ENCODE measurements at regions not wholly inside any gene's neighbourhood (a gene's known extent, or its start where the extent isn't known, plus 50 kb on each side); places are given as distances from the start of the nearest gene placed in this dataset.

DNA sequence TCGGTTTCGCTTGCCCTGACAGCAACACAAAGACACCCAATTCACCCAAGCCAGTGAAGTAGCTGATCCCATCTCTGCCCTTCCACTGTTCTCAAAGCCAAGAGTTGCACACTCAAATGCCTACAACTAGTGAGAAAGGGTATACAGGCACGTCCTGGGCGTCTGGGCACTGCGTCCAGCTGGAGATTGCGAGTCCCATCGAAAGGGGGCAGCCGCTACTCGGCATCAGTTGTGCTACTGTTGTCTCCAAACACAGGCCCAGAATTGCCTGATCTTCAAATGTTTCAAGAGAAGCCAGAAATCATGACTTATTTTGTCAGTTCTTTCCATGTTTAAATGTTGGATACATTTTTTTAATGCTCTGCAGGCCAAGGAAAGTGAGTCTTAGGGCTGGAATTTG lies 487.8 kb downstream of the BCOR start:
- H3K9me3 Mint-ChIP-seq, result no peaks in the 10 kb centered on the region
- CTCF ChIA-PET, result no interaction called here
- no peak overlapping the region for H3K27ac Mint-ChIP-seq
- H3K36me3 Mint-ChIP-seq, result no peaks in the 10 kb centered on the region
- no peak for DNase-seq
- H3K4me1 Mint-ChIP-seq, result peaks cover 17% of the 10 kb centered on the region
- H3K27me3 Mint-ChIP-seq, result peaks cover 16% of the 10 kb centered on the region
- no peak overlapping the region for H3K4me3 Mint-ChIP-seq

DNA sequence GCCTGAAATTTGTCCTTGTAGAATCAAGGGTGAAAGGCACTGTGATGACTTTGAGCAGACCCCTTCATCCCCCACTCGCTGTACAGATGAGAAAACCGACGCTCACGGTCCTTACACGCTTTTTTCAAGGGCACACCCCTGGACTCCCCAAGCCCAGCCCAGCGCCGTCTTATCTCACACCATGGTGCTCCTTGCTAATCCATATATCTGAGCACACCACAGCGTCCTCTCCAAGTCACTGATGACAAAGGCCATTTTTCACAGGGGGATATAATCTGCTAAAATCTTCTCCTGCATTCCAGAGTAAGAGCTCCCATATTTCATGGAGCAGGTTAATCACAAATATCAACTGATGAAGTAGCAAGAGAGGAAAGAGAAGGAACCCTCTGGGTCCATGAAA lies 486.3 kb downstream of the BCOR start:
- Mint-ChIP-seq H3K9me3 (no peaks in the 10 kb centered on the region), H3K27me3 (peaks cover 16% of the 10 kb centered on the region), H3K4me3 (no peak overlapping the region), H3K27ac (no peak overlapping the region), H3K36me3 (no peaks in the 10 kb centered on the region), H3K4me1 (peaks cover 18% of the 10 kb centered on the region)
- CTCF ChIA-PET, result no interaction called here
- DNase-seq, result no peak

DNA sequence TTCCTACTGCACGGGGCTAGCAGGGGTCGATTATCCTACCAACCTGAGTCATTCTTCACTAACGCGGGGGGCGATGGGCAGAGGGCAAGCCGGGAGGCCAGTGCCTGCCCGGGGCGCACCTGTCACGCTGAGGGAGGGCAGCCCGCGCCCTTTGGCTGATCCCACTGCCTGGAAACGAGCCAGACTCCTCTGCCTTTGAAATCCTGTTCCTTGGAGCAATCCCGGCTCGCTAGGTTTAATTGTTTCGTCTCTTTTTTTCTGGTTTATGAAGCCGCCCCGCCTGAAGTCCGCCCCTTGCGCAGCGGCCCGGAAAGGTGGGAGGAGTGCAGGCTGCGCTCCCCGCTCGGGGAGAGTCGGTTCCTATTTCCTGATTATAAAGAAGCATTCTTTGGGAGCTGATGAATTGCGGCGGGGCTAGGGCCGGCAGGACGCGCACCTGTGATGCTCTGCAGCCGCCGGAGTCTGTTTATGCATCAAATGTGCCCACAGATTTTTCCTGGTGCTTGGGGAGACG lies 484.2 kb downstream of the BCOR start:
- peaks cover 16% of the 10 kb centered on the region for H3K27me3 Mint-ChIP-seq

DNA sequence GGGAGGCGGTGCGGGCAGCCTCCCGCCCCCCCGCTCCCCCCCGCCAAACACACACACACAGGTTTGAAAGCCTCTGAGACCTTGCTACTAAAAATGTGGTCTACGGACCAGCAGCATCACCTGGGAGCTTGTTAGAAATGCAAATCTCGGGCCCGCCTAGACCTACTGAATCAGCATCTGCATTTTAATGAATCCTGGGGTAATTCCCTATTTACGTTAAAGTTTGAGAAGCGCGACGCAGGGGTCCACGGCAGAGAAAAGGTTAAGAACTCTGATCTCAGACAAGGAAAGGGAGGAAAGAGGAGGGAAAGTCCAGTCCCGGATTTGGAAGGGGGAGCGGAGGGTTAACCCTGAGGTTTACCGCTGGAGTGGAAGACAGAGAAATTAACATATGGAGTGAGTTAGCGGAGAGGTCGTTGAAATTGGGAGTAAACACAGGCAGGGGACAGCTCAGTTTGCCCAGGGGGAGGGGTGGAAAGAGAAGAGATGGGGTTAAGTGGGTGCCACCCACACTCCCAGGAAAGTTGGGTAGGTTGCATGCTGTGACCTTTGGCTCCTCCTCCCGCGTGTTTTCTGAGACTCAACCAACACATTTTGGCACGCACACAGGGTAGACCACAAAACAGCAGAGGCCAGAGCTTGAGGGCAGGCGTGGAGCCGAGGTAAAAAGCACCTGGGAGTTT lies 483.6 kb downstream of the BCOR start:
- Mint-ChIP-seq H3K4me3 (peak overlapping the region; percentile 73), H3K36me3 (no peaks in the 10 kb centered on the region), H3K4me1 (peaks cover 18% of the 10 kb centered on the region), H3K27ac (peak overlapping the region; percentile 64), H3K9me3 (no peaks in the 10 kb centered on the region), H3K27me3 (peaks cover 16% of the 10 kb centered on the region)
- CTCF ChIA-PET, result no interaction called here
- DNase-seq, result peak; percentile 35

More for the DNA sequence above, 484.2 kb downstream of the BCOR start:
- peaks cover 18% of the 10 kb centered on the region for H3K4me1 Mint-ChIP-seq
- DNase-seq, result peak; percentile 21
- no peak overlapping the region for H3K27ac Mint-ChIP-seq
- H3K36me3 Mint-ChIP-seq, result no peaks in the 10 kb centered on the region
- H3K9me3 Mint-ChIP-seq, result no peaks in the 10 kb centered on the region
- CTCF ChIA-PET, result no interaction called here
- H3K4me3 Mint-ChIP-seq, result peak overlapping the region; percentile 73

DNA sequence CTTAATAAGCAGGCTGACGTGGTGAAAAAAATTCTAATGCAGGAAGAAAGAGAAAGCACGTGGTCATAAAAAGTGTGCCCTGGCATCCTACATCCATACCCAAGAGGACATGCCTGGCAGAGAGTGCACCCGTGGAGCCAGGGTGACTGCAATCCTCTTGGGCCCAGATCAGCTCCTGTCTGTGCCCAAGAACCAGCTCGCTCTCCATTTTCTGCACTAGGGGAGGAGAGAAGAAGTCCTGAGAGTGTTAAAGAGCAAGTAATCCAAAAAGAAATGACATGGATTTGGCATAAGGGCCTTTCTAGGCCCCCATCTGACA lies 483.1 kb downstream of the BCOR start:
- Mint-ChIP-seq H3K27ac (no peak overlapping the region), H3K27me3 (peaks cover 16% of the 10 kb centered on the region), H3K9me3 (no peaks in the 10 kb centered on the region), H3K36me3 (no peaks in the 10 kb centered on the region), H3K4me3 (peak overlapping the region; percentile 73), H3K4me1 (peaks cover 18% of the 10 kb centered on the region)
- CTCF ChIA-PET, result no interaction called here
- no peak for DNase-seq

DNA sequence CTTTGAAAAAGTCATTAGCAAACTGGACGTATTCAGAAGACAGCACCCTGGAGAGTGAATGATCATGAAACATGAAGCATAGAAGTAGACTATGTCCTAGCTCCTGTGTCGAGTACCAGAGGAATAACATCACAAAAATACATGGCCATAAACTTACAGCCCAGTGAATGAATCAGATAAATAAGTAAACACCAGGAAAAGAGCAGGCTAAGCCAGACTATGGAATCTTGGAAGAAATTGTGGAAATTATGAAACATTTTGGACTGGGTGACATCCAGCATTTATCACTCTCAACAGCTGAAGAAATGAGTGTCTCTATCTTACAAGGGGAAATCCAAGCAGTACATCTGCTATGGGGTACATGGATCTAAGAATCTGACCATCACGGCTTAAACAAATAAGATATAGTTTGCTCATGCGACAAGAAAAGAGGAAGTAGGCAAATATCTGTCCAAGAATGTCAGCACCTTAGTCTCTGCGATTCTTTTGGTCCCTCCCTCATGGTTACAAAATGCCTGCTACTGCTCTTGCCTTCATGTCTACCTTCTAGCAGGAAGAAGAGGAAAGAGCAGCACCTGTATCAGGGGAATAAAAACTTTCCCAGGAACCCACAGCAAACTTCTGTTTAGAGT lies 481.5 kb downstream of the BCOR start:
- Mint-ChIP-seq H3K27me3 (peaks cover 18% of the 10 kb centered on the region), H3K36me3 (no peaks in the 10 kb centered on the region), H3K4me3 (no peak overlapping the region), H3K4me1 (peaks cover 18% of the 10 kb centered on the region), H3K27ac (no peak overlapping the region), H3K9me3 (no peaks in the 10 kb centered on the region)
- DNase-seq, result no peak
- CTCF ChIA-PET, result no interaction called here

DNA sequence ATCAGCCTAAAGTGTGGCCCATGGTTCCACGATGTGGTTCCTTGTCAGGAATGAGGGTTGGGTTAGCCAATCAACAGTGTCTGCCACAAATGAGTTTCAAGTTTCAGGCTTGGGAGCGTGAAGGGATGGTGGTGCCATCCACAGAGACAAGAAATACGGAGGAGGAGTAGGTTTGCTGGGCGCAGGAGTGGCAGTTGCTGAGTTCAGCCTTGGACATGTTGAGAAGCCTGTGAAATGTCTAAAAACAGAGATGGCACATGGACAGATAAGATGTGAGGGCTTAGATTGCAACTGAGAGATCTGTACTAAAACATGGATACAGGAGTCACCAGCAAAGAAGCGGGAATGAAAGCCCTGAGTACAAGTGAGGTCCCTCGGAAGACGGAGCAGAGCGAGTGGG lies 481.0 kb downstream of the BCOR start:
- Mint-ChIP-seq H3K4me1 (peaks cover 18% of the 10 kb centered on the region), H3K4me3 (no peak overlapping the region), H3K36me3 (no peaks in the 10 kb centered on the region), H3K9me3 (peaks cover 3% of the 10 kb centered on the region), H3K27ac (peak overlapping the region; percentile 4), H3K27me3 (peaks cover 18% of the 10 kb centered on the region)
- CTCF ChIA-PET, result no interaction called here
- no peak for DNase-seq

DNA sequence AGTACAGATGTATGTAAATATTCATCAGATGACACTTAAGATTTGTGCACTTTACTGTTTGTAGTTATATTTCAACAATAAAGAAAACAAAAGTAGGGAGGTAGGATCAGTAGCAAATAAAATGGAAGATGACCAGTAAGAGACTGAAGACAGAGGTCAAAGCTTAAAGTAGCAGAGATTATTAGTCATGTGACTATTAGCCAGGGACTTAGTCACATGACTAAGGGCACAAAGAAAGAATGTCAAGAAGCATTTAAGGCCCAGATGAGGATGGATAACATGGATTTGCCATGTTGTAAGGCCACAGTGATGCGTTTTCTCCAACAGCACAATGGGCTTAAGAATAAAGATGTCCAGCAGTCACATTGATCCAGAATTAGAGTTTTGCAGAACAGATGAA lies 479.6 kb downstream of the BCOR start:
- Mint-ChIP-seq H3K4me1 (peaks cover 16% of the 10 kb centered on the region), H3K9me3 (peaks cover 3% of the 10 kb centered on the region), H3K4me3 (no peak overlapping the region), H3K27me3 (peaks cover 14% of the 10 kb centered on the region), H3K27ac (no peak overlapping the region), H3K36me3 (no peaks in the 10 kb centered on the region)
- no peak for DNase-seq
- CTCF ChIA-PET, result no interaction called here

DNA sequence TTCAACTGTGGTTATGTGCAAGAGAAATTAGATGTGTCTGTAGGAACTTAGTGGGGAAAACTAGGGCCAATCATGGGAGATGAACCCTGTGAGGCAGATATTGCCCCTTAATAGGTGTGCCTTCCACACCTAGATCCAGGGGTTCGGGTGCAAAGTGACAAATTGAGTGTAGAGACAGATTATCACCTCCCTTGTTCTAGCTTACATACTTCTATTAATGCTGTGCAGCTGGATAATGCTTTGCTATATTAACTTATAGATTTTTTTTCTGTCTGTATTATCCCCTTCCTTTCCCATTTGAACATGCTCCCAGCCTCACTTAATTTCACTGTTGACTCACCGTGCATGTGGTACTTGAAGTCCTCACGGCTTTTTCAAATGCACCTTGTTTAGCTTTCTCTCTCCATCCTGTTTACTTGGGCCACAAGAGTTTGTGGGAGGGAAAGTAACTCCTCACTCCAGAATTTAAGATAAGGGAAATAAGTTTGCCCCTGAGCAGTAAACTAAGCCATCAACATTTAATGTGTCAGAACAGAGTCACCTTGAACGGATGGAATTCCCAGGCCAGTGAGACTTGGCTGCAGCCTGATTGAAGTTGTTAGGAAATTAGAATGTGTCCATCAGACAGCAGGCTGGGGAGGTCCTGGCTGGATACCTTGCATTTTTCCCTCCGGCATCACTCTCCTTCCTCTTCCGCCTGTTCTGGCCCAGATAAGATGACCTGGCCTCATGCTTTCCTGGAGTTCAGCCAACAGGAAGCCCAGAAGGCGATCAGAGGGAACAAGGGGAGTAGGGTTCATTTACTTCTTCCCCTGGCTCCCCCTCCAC lies 478.4 kb downstream of the BCOR start:
- H3K27me3 Mint-ChIP-seq, result peaks cover 3% of the 10 kb centered on the region
- CTCF ChIA-PET, result no interaction called here
- no peak overlapping the region for H3K27ac Mint-ChIP-seq
- H3K9me3 Mint-ChIP-seq, result peaks cover 3% of the 10 kb centered on the region
- no peak for DNase-seq
- no peak overlapping the region for H3K4me3 Mint-ChIP-seq
- H3K4me1 Mint-ChIP-seq, result peaks cover 6% of the 10 kb centered on the region
- no peaks in the 10 kb centered on the region for H3K36me3 Mint-ChIP-seq

DNA sequence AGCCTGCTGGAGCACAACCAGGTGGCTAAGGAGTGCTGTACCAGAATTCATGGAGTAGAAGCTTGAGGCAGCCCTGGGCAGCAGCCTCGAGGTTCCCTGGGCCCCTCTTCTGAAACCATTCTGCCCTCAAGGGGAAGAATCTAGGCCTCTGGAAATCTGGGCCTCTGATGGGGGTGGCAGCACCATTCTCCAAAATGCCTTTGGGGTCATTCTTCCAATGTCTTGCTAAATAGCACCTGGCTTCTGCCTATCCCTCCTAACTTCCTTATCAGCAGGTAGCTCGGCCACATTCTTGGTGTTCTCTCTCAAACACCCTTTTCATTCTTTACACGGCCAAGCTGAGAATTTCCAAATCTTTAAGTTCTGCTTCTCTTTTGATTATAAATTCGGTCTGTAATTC lies 473.6 kb downstream of the BCOR start:
- no peaks in the 10 kb centered on the region for H3K36me3 Mint-ChIP-seq
- H3K27me3 Mint-ChIP-seq, result peaks cover 3% of the 10 kb centered on the region
- H3K4me3 Mint-ChIP-seq, result no peak overlapping the region
- peaks cover 3% of the 10 kb centered on the region for H3K9me3 Mint-ChIP-seq
- CTCF ChIA-PET, result no interaction called here
- no peak for DNase-seq
- H3K4me1 Mint-ChIP-seq, result no peaks in the 10 kb centered on the region
- no peak overlapping the region for H3K27ac Mint-ChIP-seq

DNA sequence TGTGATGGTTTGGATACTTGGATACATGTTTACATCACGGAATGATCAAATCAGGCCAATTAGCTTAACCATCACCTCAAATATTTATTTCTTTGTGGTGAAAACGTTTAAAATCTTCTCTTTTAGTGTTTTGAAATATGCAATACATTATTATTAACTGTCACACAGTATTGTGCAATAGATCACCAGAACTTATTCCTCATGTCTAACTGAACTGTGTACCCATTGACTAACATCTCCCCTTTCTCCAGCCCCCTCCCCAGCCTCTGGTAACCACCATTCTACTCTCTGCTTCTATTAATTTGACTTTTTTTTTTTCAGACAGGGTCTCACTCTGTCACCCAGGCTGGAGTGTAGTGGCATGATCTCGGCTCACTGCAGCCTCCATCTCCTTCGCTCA lies 471.9 kb downstream of the BCOR start:
- Mint-ChIP-seq H3K9me3 (peaks cover 3% of the 10 kb centered on the region), H3K4me1 (no peaks in the 10 kb centered on the region), H3K27ac (no peak overlapping the region), H3K36me3 (no peaks in the 10 kb centered on the region), H3K27me3 (no peaks in the 10 kb centered on the region), H3K4me3 (no peak overlapping the region)
- CTCF ChIA-PET, result no interaction called here
- DNase-seq, result no peak

DNA sequence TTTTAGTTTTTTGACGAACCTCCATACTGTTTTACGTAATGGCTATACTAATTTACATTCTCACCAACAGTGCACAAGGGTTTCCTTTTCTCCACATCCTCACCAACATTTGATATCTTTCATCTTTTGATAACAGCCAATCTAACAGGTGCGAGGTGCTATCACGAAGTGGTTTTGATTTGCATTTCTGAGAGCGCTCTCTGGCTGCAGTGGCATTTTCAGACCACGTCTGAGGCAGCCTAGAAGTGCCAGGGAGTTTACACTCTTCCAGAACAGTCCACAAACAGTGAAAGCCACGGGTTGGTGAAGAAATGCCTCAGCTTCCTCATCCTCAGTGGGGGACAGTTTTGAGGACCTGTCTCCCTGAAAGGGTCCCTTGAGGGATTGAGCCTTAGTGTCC lies 471.0 kb downstream of the BCOR start:
- H3K4me1 Mint-ChIP-seq, result no peaks in the 10 kb centered on the region
- H3K27ac Mint-ChIP-seq, result no peak overlapping the region
- peaks cover under 1% of the 10 kb centered on the region for H3K9me3 Mint-ChIP-seq
- CTCF ChIA-PET, result no interaction called here
- H3K4me3 Mint-ChIP-seq, result no peak overlapping the region
- no peaks in the 10 kb centered on the region for H3K36me3 Mint-ChIP-seq
- DNase-seq, result no peak
- H3K27me3 Mint-ChIP-seq, result no peaks in the 10 kb centered on the region

DNA sequence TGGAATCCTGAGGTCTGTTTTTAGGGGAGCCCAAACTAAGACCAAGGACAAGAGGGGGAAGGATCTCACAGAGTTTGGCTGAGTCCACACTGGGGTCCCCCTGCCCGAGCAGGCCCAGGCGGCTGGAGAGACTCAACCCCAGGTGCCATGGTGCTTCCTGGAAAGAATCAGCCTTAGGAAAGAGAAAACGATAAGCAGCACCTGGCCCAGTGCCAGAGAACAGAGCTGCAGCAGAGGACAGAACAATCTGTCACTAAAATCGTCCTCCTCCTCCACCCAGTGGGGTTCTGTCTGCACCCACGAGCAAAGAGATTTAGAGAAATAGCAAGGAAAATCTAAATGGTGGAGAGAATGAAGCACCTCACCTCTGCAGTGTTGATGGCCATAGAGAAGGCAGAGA lies 470.5 kb downstream of the BCOR start:
- H3K9me3 Mint-ChIP-seq, result no peaks in the 10 kb centered on the region
- no peak overlapping the region for H3K4me3 Mint-ChIP-seq
- H3K27ac Mint-ChIP-seq, result no peak overlapping the region
- no peaks in the 10 kb centered on the region for H3K4me1 Mint-ChIP-seq
- DNase-seq, result no peak
- CTCF ChIA-PET, result no interaction called here
- no peaks in the 10 kb centered on the region for H3K27me3 Mint-ChIP-seq
- no peaks in the 10 kb centered on the region for H3K36me3 Mint-ChIP-seq

DNA sequence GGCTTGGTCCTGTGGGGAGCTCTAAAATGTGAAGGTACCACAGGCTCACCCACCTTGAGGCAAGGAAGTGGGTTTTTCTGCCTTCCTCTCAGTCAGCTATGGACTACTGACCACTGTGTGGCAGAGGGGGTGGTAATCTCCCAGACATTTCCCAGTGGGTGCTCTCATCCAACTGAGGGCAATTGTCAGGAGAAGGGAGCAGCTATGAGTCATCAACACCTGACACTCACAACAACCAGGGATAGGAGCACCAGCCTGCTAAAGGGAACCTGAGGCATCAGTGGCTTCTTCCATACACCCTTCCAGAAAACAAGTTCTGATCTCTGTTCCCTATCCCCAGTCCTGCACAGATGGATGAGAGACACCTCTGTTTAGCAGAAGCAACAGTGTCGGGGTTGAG lies 468.8 kb downstream of the BCOR start:
- Mint-ChIP-seq H3K27ac (no peak overlapping the region), H3K4me3 (no peak overlapping the region), H3K9me3 (no peaks in the 10 kb centered on the region), H3K36me3 (no peaks in the 10 kb centered on the region), H3K4me1 (no peaks in the 10 kb centered on the region), H3K27me3 (no peaks in the 10 kb centered on the region)
- CTCF ChIA-PET, result no interaction called here
- no peak for DNase-seq

DNA sequence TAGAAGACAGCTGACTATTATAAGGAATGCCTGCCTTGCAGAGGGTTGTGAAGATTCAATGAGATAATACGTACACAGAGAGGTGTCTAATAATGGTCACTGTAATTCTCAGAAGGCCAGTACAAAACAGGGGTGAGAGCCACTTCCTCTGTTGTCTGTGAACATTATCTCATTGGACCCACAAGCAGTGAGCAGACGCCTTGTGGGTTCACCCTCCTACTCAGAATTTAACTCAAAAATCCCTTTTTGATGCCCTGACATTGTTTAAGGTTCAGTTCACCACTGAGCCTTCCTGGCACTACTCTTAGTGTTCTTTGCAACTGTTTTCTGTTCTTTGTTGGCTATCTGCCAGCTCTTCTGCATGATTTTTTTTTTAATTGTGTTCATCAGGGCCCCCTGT lies 467.4 kb downstream of the BCOR start:
- Mint-ChIP-seq H3K27ac (no peak overlapping the region), H3K27me3 (no peaks in the 10 kb centered on the region), H3K36me3 (no peaks in the 10 kb centered on the region), H3K4me3 (no peak overlapping the region), H3K9me3 (no peaks in the 10 kb centered on the region), H3K4me1 (no peaks in the 10 kb centered on the region)
- CTCF ChIA-PET, result interaction anchor here (0.7 kb wide), 1 partner anchor 1681 kb away, joined by 3 read pairs; no protein-coding TSS in a partner anchor
- DNase-seq, result no peak
